Sigmoid colon (tissue), 6 donors: ENCODE measurements at regions not wholly inside any gene's neighbourhood (a gene's known extent, or its start where the extent isn't known, plus 50 kb on each side); places are given as distances from the start of the nearest gene placed in this dataset.

ENCODE experiments used
- DNase-seq: peaks from one replicate; pipeline ENCODE4 v3.0.0-alpha.2; 2019
- H3K27ac ChIP-seq, 4 donors: fragments of 200-600 bp; sonication (generic); one replicate each; pipeline ENCODE4 v1.5.1; 2016 to 2019; ENCODE audit warnings: mild to moderate bottlenecking in 1 of 4
- H3K27me3 ChIP-seq, 3 donors: fragments of 200-600 bp; sonication (generic); one replicate each; pipeline ENCODE4 v1.5.1; 2019; ENCODE audit warnings: mild to moderate bottlenecking in 1 of 3
- H3K36me3 ChIP-seq, 4 donors: fragments of 200-600 bp; sonication (generic); one replicate each; pipeline ENCODE4 v1.5.1; 2016 to 2019
- H3K4me1 ChIP-seq, 4 donors: fragments of 200-600 bp; sonication (generic); one replicate each; pipeline ENCODE4 v1.5.1; 2017 to 2019
- H3K4me3 ChIP-seq, 4 donors: fragments of 200-600 bp; sonication (generic); one replicate each; pipeline ENCODE4 v1.5.1; 2017 to 2019; ENCODE audit warnings: mild to moderate bottlenecking in 2 of 4, moderate library complexity in 1 of 4
- H3K9me3 ChIP-seq, 4 donors: fragments of 200-600 bp in 3 of 4; sonication (generic) in 3 of 4; one replicate each; pipeline versions ENCODE4 v1.5.1 to v1.6.1; 2013 to 2019
- CTCF ChIP-seq, 4 experiments: fragments of 450-650 bp in 3 of 4; fragments of 200-600 bp in 1 of 4; IDR thresholded peaks; one replicate each; pipeline ENCODE4 v1.5.1; 2016 to 2019; ENCODE audit warnings: antibody characterized with exemption in 4 of 4, mild to moderate bottlenecking in 3 of 4, moderate library complexity in 2 of 4
- EP300 ChIP-seq, 4 donors: sonication (generic); formaldehyde crosslinking; IDR thresholded peaks; one replicate each; pipeline ENCODE4 v1.6.1; 2017; ENCODE audit warnings: antibody characterized with exemption in 4 of 4
- POLR2A ChIP-seq, 2 donors: fragments of 450-650 bp; IDR thresholded peaks; one replicate each; pipeline ENCODE4 v1.6.1; 2016; ENCODE audit warnings: antibody characterized with exemption in 2 of 2, mild to moderate bottlenecking in 2 of 2, moderate library complexity in 2 of 2
- POLR2AphosphoS5 ChIP-seq, 4 donors: sonication (generic); formaldehyde crosslinking; IDR thresholded peaks; one replicate each; pipeline ENCODE4 v1.6.1; 2017; ENCODE audit warnings: antibody characterized with exemption in 4 of 4
- WGBS, 2 donors: extraction: QIAGEN DNeasy Blood & Tissue Kit; methylation state at CpG; one replicate each; pipeline ENCODE4 v1.1.7; 2013; 5-methylcytosine and 5-hydroxymethylcytosine counted together
- intact Hi-C: fragments of 100-400 bp; cut with DNase I; formaldehyde crosslinking; loops from one replicate; pipeline ENCODE4 v1.15.1; 2023
- donor health status: healthy with polysubstance abuse.
- donor health status: healthy.

- DNase-seq: no peak
- TF ChIP-seq POLR2AphosphoS5 (IDR thresholded peaks at IDR 0.05) (no peak), CTCF (IDR thresholded peaks at IDR 0.05) (no peak), EP300 (IDR thresholded peaks at IDR 0.05) (no peak), POLR2A (IDR thresholded peaks at IDR 0.05) (no peak)
- intact Hi-C loops: no loop called here
Measured at GRCh38 chr14:65153101-65153500, 50.8 kb upstream of the MAX start.

GRCh38 chr14:65156568-65157366 is 54.5 kb upstream of the MAX start:
- Histone ChIP-seq H3K27me3 (no peaks in the 10 kb centered on the region), H3K9me3 (no peaks in the 10 kb centered on the region), H3K27ac (peak overlapping the region in 3 of 4 donors; percentile 45 to 72 (median 50)), H3K36me3 (no peaks in the 10 kb centered on the region), H3K4me3 (no peak overlapping the region), H3K4me1 (peaks cover 0 to 8% (median 2%) of the 10 kb centered on the region in 4 donors)
- TF ChIP-seq CTCF (IDR thresholded peaks at IDR 0.05) (no peak), POLR2AphosphoS5 (IDR thresholded peaks at IDR 0.05) (no peak), EP300 (IDR thresholded peaks at IDR 0.05) (no peak)
- intact Hi-C loops: no loop called here
- WGBS, 2 donors: 72 to 81% methylated on average over 15 of the region's 15 CpGs
- DNase-seq: no peak

More at GRCh38 chr14:65153101-65153500, 50.8 kb upstream of the MAX start:
- Histone ChIP-seq H3K4me3 (no peak overlapping the region), H3K27me3 (no peaks in the 10 kb centered on the region), H3K27ac (peak overlapping the region in 1 of 4 donors; percentile 5), H3K36me3 (no peaks in the 10 kb centered on the region), H3K9me3 (no peaks in the 10 kb centered on the region), H3K4me1 (peaks cover 0 to 8% (median 2%) of the 10 kb centered on the region in 4 donors)
- 18 to 62% methylated on average over 11 of the region's 11 CpGs for WGBS, 2 donors

DNA sequence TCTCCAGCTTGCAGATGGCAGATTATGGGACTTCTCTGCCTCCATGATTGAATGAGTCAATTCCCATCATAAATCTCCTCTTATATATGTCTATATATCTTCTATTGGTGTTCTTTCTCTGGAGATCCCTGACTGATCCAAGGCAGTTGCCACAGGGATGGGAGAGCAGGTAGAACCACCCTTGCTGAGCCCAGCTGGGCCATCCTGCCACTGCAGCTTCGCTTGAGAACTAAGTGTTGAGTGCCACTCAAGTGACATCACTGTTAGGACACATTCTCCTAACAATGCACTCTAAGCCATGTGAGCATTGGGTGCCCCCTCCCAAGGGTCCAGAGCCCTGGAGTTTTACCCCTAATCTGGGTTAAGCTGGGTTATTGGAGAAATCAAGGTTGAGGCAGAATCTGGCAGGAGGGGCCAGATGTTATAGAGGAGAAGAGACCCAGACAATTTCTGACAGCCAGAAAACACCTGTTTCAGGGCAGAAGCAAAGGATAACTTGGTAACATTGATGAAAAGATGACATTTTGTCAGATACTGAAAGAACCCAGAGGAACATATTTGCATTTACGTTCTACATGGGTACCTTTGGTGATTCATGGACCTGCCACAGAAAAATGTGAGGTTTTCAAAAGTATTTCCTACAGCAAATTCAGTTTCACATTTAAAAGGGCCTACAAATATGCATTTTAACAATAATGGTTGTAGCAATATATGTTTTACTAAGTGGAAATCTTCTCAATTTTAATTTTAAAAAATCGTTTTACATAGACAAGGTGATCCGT is 57.2 kb upstream of the MAX start:
- H3K27me3 ChIP-seq: no peaks in the 10 kb centered on the region
- H3K27ac ChIP-seq: no peak overlapping the region
- TF ChIP-seq EP300 (IDR thresholded peaks at IDR 0.05): no peak
- TF ChIP-seq POLR2AphosphoS5 (IDR thresholded peaks at IDR 0.05): no peak
- TF ChIP-seq CTCF (IDR thresholded peaks at IDR 0.05): no peak
- TF ChIP-seq POLR2A (IDR thresholded peaks at IDR 0.05): no peak
- DNase-seq: no peak
- H3K4me3 ChIP-seq: no peak overlapping the region
- WGBS, 2 donors: 85 to 91% methylated on average over 4 of the region's 4 CpGs
- no peaks in the 10 kb centered on the region for H3K36me3 ChIP-seq
- no peaks in the 10 kb centered on the region for H3K4me1 ChIP-seq
- intact Hi-C loops: loop anchor here (10.0 kb wide), 1 partner anchor 445 kb away; no protein-coding TSS in a partner anchor
- H3K9me3 ChIP-seq: no peaks in the 10 kb centered on the region

- DNase-seq: no peak
- intact Hi-C loops: loop anchor here (10.0 kb wide), 1 partner anchor 445 kb away; no protein-coding TSS in a partner anchor
- no peak overlapping the region for H3K4me3 ChIP-seq
- TF ChIP-seq POLR2AphosphoS5 (IDR thresholded peaks at IDR 0.05) (no peak), POLR2A (IDR thresholded peaks at IDR 0.05) (no peak), EP300 (IDR thresholded peaks at IDR 0.05) (no peak), CTCF (IDR thresholded peaks at IDR 0.05) (no peak)
- no peaks in the 10 kb centered on the region for H3K4me1 ChIP-seq
- no peaks in the 10 kb centered on the region for H3K9me3 ChIP-seq
- no peaks in the 10 kb centered on the region for H3K27me3 ChIP-seq
- no peaks in the 10 kb centered on the region for H3K36me3 ChIP-seq
- no peak overlapping the region for H3K27ac ChIP-seq
- 93 to 98% methylated on average over 2 of the region's 2 CpGs for WGBS, 2 donors
Measured at GRCh38 chr14:65160091-65160490, 57.8 kb upstream of the MAX start.
